Astrocyte (in vitro differentiated cells and primary cell): ENCODE measurements at regions not wholly inside any gene's neighbourhood (a gene's known extent, or its start where the extent isn't known, plus 50 kb on each side); places are given as distances from the start of the nearest gene placed in this dataset.

Source experiments
- CTCF ChIP-seq: IDR thresholded peaks from 2 replicates; pipeline ENCODE4 v1.5.1; 2011; ENCODE audit warnings: low read depth, mild to moderate bottlenecking, inconsistent platforms, low read length, moderate library complexity; ENCODE audit not compliant: insufficient read depth
- EZH2 ChIP-seq: IDR thresholded peaks from 2 replicates; pipeline ENCODE4 v1.6.1; 2012; ENCODE audit warnings: mild to moderate bottlenecking, low read length, inconsistent platforms; ENCODE audit not compliant: insufficient read depth

- no peak for TF ChIP-seq CTCF
- TF ChIP-seq EZH2, result no peak
These were observed 140.7 kb downstream of the PFKFB3 start for GRCh38 chr10:6343305-6344010.
